Stomach smooth muscle (tissue), 2 donors: ENCODE measurements at regions not wholly inside any gene's neighbourhood (a gene's known extent, or its start where the extent isn't known, plus 50 kb on each side); places are given as distances from the start of the nearest gene placed in this dataset.

Experiments used
- H3K27ac ChIP-seq: one replicate; pipeline ENCODE4 v1.7.0; 2013; ENCODE audit warnings: mild to moderate bottlenecking, low read length, inconsistent platforms
- H3K27me3 ChIP-seq, 2 donors: one replicate each; pipeline ENCODE4 v1.7.0; 2013; ENCODE audit warnings: low read length in 2 of 2; ENCODE audit not compliant: insufficient read depth in 2 of 2, control insufficient read depth in 1 of 2
- H3K36me3 ChIP-seq, 2 donors: one replicate each; pipeline ENCODE4 v1.7.0; 2013; ENCODE audit warnings: low read length in 2 of 2; ENCODE audit not compliant: control insufficient read depth in 2 of 2, insufficient read depth in 2 of 2
- H3K4me1 ChIP-seq: one replicate; pipeline ENCODE4 v1.7.0; 2013; ENCODE audit warnings: low read length; ENCODE audit not compliant: control insufficient read depth, insufficient read depth
- H3K4me3 ChIP-seq, 2 donors: one replicate each; pipeline ENCODE4 v1.7.0; 2013; ENCODE audit warnings: low read length in 2 of 2
- H3K9ac ChIP-seq, 2 donors: one replicate each; pipeline ENCODE4 v1.7.0; 2013; ENCODE audit warnings: low read length in 2 of 2, mild to moderate bottlenecking in 1 of 2
- H3K9me3 ChIP-seq, 2 donors: one replicate each; pipeline ENCODE4 v1.7.0; 2013; ENCODE audit warnings: low read length in 2 of 2; ENCODE audit not compliant: control insufficient read depth in 2 of 2
- donor health status: healthy.
- donor health status: Pancreatic carcinoma.

DNA sequence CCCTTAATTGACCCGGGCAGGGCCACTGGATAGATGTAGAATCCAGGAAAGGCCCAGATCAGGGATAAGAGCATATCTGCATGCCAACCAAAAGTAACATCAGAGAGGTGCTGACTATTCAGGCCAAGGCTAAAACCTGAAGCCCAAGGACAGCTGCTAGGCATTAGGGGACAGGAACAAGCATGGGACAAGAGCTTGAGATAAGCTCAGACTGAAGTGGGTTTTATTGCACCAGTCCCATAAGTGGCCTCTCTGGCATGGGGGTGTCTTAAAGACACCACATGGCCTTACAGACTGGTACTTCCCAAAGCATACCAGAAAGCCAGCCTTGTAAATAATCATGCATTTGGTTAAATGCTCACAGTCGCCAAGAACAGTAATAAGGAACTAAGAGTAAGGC, 376.1 kb downstream of the FBXW7 start:
- H3K9me3 ChIP-seq, result no peaks in the 10 kb centered on the region
- no peaks in the 10 kb centered on the region for H3K36me3 ChIP-seq
- H3K4me3 ChIP-seq, result no peak overlapping the region
- peaks cover 0 to 4% of the 10 kb centered on the region in 2 donors for H3K27me3 ChIP-seq
- no peak overlapping the region for H3K9ac ChIP-seq
- H3K4me1 ChIP-seq, result no peaks in the 10 kb centered on the region
- H3K27ac ChIP-seq, result no peak overlapping the region

DNA sequence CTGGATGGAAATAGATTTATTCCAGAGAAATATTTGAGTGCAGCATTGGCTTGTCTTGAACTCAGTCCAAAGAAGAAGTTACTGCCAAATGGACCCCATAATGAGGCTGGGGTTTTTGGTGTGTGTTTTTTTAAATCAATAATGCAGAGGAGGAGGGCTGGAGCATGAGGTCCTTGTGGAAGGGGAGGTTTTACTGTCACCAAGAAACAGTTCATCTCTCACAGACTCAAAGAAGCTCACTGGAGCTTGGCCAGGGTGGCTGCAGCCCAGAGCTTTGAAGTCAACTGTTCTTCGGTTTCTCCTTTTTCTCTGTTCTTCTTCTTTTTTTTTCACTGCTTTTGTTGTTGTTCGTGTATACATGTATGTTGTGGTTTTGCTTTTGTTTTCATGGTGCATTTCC, 377.7 kb downstream of the FBXW7 start:
- H3K9ac ChIP-seq, result no peak overlapping the region
- no peaks in the 10 kb centered on the region for H3K9me3 ChIP-seq
- H3K27me3 ChIP-seq, result peaks cover 0 to 4% of the 10 kb centered on the region in 2 donors
- H3K4me1 ChIP-seq, result no peaks in the 10 kb centered on the region
- no peak overlapping the region for H3K27ac ChIP-seq
- H3K36me3 ChIP-seq, result no peaks in the 10 kb centered on the region
- H3K4me3 ChIP-seq, result no peak overlapping the region

DNA sequence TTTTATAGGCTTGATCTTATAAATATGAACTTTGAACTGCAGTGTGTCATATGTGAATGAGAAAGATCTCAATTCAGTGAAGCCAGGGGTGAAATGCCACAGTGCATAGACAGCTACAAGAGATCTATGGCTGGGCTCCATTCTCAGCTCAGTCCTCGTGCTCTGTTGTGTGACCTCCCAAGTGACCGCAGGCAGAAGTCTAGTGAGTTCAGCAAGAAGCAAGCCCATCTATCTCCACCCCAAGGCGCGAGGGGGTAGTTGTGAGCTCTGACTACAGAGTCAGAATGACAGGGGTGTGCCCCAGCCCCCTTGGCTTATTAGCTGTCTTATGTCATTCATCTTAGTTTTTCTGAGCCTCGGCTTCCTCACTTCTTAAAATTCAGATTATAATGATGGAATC, 378.3 kb downstream of the FBXW7 start:
- Histone ChIP-seq H3K9ac (no peak overlapping the region), H3K4me1 (no peaks in the 10 kb centered on the region), H3K9me3 (no peaks in the 10 kb centered on the region), H3K27ac (no peak overlapping the region), H3K36me3 (no peaks in the 10 kb centered on the region), H3K27me3 (peaks cover 0 to 4% of the 10 kb centered on the region in 2 donors), H3K4me3 (no peak overlapping the region)

DNA sequence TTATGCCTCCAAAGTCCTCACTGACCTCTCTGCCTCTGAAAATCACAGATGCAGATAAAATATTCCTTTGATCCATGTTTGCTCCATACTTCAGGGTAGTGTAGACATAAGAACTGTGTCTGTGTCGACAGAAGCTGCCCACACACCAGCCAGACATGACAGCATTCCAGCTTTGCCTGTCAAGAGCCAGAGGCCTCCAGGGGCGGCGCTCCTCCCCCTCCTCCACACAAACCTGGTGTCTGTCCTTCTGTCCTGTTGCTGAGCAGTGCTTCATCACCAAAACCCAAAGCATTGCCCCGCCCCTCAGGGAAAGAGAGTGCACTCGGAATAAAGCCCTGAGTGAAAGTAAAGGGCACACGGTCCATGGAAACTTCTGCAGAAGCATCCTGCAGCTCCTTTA, 379.4 kb downstream of the FBXW7 start:
- no peaks in the 10 kb centered on the region for H3K36me3 ChIP-seq
- no peaks in the 10 kb centered on the region for H3K9me3 ChIP-seq
- peaks cover 0 to 4% of the 10 kb centered on the region in 2 donors for H3K27me3 ChIP-seq
- no peak overlapping the region for H3K27ac ChIP-seq
- no peak overlapping the region for H3K9ac ChIP-seq
- H3K4me3 ChIP-seq, result no peak overlapping the region
- H3K4me1 ChIP-seq, result no peaks in the 10 kb centered on the region

- no peak overlapping the region for H3K27ac ChIP-seq
- H3K4me1 ChIP-seq, result no peaks in the 10 kb centered on the region
- H3K27me3 ChIP-seq, result no peaks in the 10 kb centered on the region
- no peaks in the 10 kb centered on the region for H3K36me3 ChIP-seq
- no peak overlapping the region for H3K4me3 ChIP-seq
- no peak overlapping the region for H3K9ac ChIP-seq
- H3K9me3 ChIP-seq, result peaks cover 0 to 3% of the 10 kb centered on the region in 2 donors
Measured at GRCh38 chr4:152155070-152155469, 380.8 kb downstream of the FBXW7 start.

DNA sequence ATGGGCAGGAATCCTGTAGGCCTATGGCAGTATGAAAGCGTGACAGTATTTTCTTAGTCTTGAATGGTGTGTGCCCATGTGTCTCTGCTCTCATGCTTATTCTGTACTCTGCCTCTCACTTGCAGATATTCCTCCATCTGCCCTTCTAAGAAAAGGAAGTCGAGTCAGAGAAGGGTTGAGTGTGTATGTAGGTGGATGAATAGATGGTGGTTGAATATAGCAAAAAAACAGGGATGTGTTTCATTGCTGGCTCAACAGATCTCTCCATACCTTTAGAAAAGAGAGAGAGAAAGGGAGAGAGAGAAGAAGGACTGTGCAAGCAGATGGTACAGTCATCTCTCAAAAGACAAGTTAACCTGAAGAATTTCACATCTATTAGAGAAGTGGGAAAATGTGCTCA, 381.5 kb downstream of the FBXW7 start:
- H3K9me3 ChIP-seq, result peaks cover 0 to 3% of the 10 kb centered on the region in 2 donors
- no peak overlapping the region for H3K9ac ChIP-seq
- no peaks in the 10 kb centered on the region for H3K36me3 ChIP-seq
- no peaks in the 10 kb centered on the region for H3K27me3 ChIP-seq
- H3K27ac ChIP-seq, result no peak overlapping the region
- H3K4me3 ChIP-seq, result no peak overlapping the region
- no peaks in the 10 kb centered on the region for H3K4me1 ChIP-seq

GRCh38 chr4:152153476-152154270, 382.2 kb downstream of the FBXW7 start:
- peaks cover 0 to 3% of the 10 kb centered on the region in 2 donors for H3K9me3 ChIP-seq
- no peak overlapping the region for H3K9ac ChIP-seq
- no peaks in the 10 kb centered on the region for H3K4me1 ChIP-seq
- no peak overlapping the region for H3K27ac ChIP-seq
- no peaks in the 10 kb centered on the region for H3K27me3 ChIP-seq
- no peak overlapping the region for H3K4me3 ChIP-seq
- no peaks in the 10 kb centered on the region for H3K36me3 ChIP-seq

- H3K4me3 ChIP-seq, result no peak overlapping the region
Measured at GRCh38 chr4:152150214-152150613, 385.7 kb downstream of the FBXW7 start.

GRCh38 chr4:152149745-152150144, 386.1 kb downstream of the FBXW7 start:
- H3K4me3 ChIP-seq, result no peak overlapping the region
- no peak overlapping the region for H3K27ac ChIP-seq
- no peak overlapping the region for H3K9ac ChIP-seq
- no peaks in the 10 kb centered on the region for H3K36me3 ChIP-seq
- peaks cover 4 to 7% of the 10 kb centered on the region in 2 donors for H3K9me3 ChIP-seq
- no peaks in the 10 kb centered on the region for H3K4me1 ChIP-seq
- H3K27me3 ChIP-seq, result no peaks in the 10 kb centered on the region

More at GRCh38 chr4:152150214-152150613, 385.7 kb downstream of the FBXW7 start:
- Histone ChIP-seq H3K9ac (no peak overlapping the region), H3K4me1 (no peaks in the 10 kb centered on the region), H3K27ac (no peak overlapping the region), H3K9me3 (peaks cover 4 to 7% of the 10 kb centered on the region in 2 donors), H3K36me3 (no peaks in the 10 kb centered on the region), H3K27me3 (no peaks in the 10 kb centered on the region)

GRCh38 chr4:152148057-152148456, 387.2 kb upstream of the GATB start:
- no peak overlapping the region for H3K4me3 ChIP-seq
- no peaks in the 10 kb centered on the region for H3K27me3 ChIP-seq
- no peaks in the 10 kb centered on the region for H3K36me3 ChIP-seq
- H3K9ac ChIP-seq, result no peak overlapping the region
- no peaks in the 10 kb centered on the region for H3K4me1 ChIP-seq
- no peak overlapping the region for H3K27ac ChIP-seq
- H3K9me3 ChIP-seq, result peaks cover 4 to 11% of the 10 kb centered on the region in 2 donors

DNA sequence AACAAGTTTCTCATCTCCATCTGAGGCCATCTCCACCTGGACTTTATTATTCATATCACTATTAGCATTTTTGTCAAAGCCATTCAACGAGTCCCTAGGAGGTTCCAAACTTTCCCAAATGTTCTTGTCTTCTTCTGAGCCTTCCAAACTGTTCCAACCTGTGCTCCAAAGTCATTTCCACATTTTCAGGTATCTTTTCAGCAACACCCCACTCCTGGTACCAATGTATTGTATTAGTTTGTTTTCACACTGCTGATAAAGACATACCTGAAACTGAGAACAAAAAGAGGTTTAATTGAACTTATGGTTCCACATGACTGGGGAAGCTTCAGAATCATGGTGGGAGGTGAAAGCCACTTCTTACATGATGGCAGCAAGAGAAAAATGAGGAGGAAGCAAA, 385.4 kb upstream of the GATB start:
- Histone ChIP-seq H3K27me3 (no peaks in the 10 kb centered on the region), H3K9me3 (peaks cover 4 to 11% of the 10 kb centered on the region in 2 donors), H3K36me3 (no peaks in the 10 kb centered on the region), H3K9ac (no peak overlapping the region), H3K4me3 (no peak overlapping the region), H3K27ac (no peak overlapping the region), H3K4me1 (no peaks in the 10 kb centered on the region)
